ENCODE measurements at regions not wholly inside any gene's neighbourhood (a gene's known extent, or its start where the extent isn't known, plus 50 kb on each side); places are given as distances from the start of the nearest gene placed in this dataset.
"Not testable (repeated sequence)": the region's sequence is repeated elsewhere in the genome, so short reads cannot be mapped to it uniquely, and the experiment has no call there.

DNA sequence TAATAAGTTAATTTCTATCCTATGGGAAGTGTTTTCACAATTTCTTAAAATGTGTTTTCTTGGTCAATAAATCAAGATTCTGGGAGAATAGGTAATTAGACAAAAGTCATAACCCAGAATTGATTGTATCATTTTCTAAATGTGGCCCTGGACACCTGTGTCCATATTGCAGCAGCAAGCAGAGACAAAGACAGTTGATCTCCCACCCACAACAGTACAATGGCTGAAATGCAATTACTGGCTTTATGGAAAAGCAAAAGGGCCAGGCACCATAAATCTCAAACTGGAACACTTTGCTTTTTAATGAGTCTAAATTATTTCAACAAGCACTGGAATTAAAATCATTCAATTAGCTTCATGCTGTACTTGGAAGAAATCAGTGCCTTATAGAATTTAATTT is 157.2 kb downstream of the ESM1 start:
- in situ Hi-C loops (cut with MboI; ENCODE audit: low sequenced_read_pairs), result no loop called here

DNA sequence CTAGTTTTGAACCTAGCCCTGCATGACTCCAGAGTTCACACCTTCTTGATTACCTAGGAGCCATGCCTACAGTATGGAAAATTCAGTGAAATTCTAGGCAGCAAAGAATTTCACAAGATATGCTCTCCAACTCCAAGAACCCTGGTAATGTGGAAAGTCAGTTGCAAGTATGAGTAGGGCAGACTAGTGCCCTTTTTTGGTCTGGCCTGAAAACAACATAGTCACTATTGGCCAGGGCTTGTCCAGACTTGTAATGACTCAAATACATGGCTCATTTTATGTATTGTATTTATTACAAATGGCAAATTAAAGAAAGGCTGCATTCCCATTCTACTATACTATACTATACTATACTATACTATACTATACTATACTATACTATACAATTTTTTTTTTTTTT is 160.4 kb downstream of the ESM1 start:
- in situ Hi-C loops (cut with MboI; ENCODE audit: low sequenced_read_pairs), result no loop called here

DNA sequence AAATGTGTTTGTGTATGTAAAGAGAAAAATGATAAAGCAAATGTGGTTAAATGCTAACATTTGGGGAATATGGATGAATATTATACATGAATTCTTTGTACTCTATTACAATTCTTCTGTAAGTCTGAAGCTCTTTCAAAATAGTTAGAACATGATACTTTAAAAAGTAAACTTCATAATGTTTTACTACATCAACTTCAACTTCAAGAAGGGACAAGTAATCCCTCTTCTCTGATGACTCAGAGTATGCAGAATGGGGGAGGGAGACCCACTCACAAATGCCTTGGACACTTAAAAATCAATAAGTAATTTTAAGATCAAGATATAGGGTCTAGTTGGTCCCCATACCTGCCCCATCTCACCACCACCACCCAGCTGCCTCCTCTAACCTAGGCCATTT is 162.4 kb downstream of the ESM1 start:
- in situ Hi-C loops (cut with MboI; ENCODE audit: low sequenced_read_pairs), result no loop called here

DNA sequence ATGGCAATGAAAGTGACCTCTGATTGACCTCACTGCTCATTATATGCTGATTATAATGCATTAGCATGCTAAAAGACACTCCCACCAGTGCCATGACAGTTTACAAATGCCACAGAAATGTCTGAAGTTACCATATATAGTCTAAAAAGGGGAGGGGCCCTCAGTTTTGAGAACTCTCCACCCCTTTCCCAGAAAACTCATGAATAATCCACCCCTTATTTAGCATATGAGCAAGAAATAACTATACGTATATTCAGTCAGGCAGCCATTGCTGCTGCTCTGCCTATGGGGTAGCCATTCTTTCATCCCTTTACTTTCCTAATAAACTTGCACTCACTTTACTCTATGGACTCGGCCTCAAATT is 163.1 kb downstream of the ESM1 start:
- in situ Hi-C loops (cut with MboI; ENCODE audit: low sequenced_read_pairs), result no loop called here

DNA sequence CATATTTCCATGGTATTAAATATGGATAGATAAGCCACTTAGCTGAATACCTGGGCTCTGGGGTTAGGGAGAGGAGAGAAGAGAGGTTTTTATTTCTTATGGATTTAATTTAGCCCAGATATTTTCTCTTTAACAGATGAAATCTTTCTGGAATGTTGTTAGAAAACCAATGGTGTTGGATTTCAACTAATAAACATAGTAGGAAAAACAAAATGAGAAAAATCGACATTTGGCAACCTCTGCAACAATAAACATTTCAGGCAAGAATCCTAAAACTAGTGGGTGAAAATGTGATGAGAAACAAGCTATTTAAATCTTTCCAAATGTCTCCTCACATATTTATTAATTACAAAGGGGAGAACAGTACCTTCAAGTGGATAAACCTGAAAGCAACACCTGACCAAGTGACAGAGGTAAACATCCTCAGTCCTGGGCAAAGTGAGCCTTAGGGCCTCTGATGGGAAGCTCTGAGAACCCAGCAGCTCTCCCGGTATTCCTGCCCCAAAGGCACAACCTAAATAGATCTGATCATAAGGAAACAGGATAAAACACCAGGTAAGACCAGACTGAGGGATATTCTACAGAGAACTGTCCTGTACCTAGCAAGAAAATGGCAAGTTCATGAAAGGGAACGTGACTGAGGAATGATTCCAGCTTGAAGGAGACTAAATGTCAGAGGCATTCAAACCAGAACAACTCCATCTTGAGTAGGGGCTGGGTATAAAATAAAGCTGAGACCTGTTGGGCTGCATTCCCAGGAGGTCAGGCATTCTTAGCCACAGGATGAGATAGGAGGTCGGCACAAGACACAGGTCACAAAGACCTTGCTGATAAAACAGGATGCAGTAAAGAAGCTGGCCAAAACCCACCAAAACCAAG is 163.7 kb downstream of the ESM1 start:
- in situ Hi-C loops (cut with MboI; ENCODE audit: low sequenced_read_pairs), result no loop called here

DNA sequence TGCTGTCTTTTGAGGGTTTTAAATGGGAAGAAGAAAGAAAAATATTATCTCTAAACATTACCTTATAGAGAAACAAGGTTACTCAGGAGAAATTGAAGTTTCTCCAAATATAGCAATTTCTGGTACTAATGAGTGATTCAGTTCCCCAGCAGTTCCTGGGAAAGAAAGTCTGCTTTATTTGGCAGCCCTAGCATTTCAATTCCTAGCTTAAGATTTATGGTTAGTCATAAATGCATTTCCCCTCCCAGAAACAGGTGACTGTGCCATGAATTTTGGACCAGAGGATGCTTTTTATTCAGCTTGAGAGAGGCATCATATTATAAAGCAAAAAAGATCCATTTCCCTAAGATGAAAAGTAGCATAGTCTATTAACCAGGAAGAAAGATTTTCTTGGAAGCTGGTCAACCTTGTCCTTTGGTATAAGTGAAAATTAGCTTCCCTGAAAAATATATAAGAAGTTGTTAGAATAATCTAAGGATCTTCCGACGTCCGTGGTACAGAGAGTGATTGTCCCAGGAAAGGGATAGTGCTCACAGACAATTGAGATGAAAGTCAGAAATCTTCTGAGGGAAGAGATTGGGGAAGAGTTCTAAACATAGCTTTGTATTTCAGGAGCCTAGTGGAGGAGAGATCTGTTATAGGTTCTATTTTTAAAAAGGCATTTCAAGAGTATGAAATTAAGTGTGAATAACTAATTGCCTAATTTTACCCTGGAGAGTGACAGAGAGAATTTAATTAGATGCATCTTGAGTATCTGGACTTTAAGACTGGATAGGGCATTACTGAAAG is 164.9 kb downstream of the ESM1 start:
- in situ Hi-C loops (cut with MboI; ENCODE audit: low sequenced_read_pairs), result no loop called here

DNA sequence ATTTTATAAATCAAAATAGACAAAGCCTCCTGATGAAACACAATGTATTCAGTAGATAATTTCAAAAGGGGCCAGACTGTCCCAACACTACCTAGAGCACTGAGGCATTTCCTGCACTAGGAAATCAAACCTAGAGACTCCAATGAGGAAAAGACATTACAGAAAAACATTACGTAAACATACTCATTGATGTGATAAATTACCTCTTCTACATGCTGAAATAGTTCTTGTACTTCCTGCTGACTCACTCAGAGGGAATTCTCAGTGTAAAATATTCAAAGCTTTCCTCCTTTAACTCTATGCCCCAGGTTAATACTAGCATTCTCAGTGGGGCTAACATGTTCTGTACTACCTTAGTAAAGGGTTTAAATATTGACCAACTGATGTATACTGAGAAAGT is 178.0 kb downstream of the ESM1 start:
- in situ Hi-C loops (cut with MboI; ENCODE audit: low sequenced_read_pairs), result no loop called here

DNA sequence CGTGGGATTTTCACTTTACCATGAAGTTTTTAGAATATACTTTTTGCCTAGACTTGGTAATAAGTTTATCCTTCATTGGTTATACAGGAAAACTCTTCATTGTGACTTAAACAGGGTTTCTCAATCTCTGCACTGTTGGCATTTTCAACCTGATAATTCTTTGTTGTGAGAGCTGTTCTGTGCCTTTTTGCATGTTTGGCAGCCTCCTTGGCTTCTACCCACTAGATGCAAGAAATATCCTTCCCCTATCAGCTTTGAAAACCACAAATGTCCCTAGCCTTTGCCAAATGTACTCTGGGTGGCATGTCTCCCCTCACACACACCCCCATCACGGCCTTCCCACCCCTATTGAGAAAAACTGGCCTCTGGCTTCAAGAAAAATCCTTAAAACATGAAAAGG is 180.9 kb downstream of the ESM1 start:
- in situ Hi-C loops (cut with MboI; ENCODE audit: low sequenced_read_pairs), result no loop called here

DNA sequence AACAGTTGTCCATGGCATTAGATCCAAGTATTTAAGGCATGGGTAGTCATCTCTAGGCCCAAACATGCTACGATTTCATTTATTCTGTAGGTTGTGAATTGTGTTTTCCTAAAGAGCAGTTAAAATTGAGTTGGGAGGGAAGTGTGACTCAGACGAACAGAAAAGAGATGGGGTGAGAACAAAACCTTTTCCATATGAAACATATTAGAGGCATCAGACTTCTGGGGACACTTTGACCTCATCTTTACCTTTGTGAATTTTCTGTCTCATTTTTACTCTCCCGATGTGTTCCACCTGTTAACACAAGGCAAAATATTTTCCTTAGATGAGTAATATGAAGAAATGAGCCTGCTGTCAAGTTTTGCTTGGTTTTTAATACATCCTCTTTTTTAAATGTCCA is 181.3 kb downstream of the ESM1 start:
- in situ Hi-C loops (cut with MboI; ENCODE audit: low sequenced_read_pairs), result no loop called here

DNA sequence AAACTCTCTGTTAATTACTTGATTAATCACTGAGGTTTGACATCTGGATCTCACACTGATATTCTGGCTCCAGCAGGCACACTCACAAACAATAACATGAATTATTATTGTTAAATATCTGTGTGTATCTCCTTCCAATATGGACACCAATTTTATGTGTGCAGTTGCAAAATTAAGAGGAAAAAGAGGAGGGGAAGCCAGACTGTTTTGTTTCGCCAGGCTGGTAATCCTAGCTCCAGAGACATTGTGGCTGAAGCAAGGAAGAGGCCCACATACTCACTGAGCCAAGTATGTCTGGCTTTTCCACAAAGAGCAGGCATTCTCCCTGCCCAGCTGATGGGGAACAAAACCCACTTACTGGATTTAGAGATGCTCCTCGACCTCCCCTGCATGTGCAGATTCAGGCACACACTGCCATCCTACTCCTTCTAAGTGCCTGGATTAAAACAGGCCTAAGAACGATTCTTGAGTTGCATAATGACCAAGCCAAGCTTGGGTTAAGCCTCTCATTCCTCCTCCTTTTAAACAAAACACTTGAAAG is 181.9 kb downstream of the ESM1 start:
- in situ Hi-C loops (cut with MboI; ENCODE audit: low sequenced_read_pairs), result no loop called here

DNA sequence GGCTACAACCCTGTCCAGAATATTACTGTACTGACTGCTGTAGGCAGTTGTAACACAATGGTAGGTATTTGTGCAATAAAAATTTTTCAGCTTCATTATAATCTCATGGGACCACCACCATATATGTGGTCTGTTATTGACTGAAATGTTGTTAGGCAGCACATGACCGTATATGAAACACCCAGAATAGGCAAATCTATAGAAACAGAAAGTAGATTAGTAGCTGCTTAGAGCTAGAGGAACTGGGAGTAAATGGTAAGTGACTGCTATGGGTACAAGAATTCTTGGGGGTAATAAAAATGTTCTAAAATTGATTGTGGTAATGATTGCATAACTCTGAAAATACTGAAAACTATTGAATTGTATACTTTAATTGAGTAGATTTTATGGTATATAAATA is 185.7 kb downstream of the ESM1 start:
- in situ Hi-C loops (cut with MboI; ENCODE audit: low sequenced_read_pairs), result no loop called here

DNA sequence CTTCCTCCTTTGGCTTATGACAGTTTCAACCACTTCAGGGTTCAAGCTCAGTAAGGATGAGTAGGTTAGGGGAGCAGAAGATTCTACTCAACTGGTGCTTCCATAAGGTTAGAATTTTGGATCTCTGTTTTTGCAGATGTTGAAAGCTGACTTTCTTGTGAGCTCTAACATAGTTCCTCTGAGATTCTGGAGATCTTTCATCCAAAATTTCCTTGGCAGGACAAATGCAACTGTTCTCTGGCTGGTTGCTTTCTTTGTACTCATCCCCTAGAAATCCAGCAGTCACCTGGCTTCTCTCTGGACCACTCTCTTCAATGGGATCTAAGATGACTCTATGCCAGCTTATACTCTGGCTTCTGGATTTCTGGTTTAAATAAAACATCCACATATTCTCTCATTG is 189.6 kb downstream of the ESM1 start:
- in situ Hi-C loops (cut with MboI; ENCODE audit: low sequenced_read_pairs), result no loop called here

DNA sequence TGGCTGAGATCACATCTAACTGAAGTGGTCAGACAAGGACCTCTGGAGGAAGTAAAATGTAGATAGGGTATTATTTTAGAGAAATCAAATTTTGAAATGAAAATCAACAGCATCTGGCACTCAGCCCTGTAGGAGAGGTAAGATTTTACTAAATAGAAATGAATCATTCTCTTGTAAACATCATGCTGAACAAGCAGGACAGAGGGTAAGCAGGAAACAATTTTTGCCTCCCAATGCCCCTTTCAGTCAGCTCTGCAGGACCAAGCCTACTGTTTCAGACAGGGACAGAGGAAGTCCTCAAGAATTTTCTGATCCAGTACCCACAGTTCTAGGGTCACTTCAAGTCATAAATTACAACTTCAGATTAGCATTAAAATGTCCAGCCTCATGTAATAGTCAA is 190.1 kb downstream of the ESM1 start:
- in situ Hi-C loops (cut with MboI; ENCODE audit: low sequenced_read_pairs), result no loop called here

DNA sequence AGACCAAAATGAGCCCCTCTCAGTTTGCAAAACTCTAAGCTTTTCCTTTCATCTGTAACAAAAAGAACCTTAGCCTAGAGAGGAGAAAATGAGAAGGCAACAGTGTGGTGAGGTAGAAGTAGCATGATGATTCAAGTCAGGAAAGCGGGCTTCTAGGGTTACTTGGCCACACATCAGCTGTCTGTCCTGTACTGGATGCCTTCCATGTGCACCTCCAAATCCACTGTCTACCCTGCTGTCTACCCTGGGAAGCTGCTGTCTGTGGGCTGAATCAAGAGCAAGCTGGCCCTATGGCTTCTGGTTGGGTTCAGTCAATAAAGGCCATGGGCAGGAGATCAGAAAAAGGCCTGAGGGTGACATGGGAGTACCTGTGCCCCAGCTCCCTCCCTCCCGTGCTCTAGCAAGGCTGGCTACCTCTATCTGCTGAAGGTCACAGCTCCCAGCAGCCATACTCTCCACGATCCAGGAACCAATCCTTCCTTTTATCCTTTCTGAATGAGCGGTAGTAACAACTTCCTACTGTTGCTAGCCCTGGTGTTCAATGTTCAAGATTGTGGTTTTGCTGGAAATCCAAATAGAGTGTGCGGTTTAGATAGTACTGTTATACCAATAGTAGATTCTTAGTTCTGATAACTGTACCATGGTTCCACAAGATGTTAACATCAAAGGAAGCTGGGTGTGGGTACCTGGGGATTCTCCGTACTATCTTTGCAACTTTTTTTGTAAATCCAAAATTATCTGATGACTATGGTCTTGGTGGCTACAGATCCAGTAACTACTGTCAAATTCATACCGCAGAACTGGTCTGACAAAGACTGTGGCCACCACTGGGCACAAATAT is 191.0 kb downstream of the ESM1 start:
- in situ Hi-C loops (cut with MboI; ENCODE audit: low sequenced_read_pairs), result no loop called here

DNA sequence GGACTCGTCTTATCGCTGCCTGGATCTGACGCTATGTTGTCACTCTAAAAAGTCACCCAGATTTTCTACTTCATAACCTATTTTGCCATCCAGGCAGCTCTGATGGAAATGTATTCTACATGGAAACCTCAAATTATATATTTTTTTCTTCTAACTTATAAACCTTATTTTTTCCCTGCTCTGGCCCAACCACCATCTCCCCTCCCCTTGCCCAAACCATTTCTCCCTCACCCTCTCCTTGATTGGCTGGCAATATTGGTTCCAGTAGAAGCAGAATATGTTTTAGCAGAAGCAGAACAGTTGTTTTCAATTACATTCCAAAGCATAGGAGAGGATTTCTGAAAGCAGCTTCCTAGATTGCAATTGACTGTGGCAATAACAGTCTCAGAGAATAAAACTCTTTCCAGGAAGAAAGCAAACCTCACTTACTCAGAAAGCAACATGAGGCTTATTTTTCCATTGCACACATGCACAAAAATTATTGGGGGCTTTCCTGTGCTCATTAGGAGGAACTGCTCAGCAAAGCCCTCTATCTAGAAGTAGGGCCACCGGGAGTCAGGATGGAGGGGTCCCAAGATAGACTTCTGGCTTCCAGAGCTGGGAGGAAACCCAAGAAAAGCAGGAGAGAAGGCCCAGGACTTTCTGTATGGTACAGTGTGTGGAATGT is 191.8 kb downstream of the ESM1 start:
- in situ Hi-C loops (cut with MboI; ENCODE audit: low sequenced_read_pairs), result no loop called here

DNA sequence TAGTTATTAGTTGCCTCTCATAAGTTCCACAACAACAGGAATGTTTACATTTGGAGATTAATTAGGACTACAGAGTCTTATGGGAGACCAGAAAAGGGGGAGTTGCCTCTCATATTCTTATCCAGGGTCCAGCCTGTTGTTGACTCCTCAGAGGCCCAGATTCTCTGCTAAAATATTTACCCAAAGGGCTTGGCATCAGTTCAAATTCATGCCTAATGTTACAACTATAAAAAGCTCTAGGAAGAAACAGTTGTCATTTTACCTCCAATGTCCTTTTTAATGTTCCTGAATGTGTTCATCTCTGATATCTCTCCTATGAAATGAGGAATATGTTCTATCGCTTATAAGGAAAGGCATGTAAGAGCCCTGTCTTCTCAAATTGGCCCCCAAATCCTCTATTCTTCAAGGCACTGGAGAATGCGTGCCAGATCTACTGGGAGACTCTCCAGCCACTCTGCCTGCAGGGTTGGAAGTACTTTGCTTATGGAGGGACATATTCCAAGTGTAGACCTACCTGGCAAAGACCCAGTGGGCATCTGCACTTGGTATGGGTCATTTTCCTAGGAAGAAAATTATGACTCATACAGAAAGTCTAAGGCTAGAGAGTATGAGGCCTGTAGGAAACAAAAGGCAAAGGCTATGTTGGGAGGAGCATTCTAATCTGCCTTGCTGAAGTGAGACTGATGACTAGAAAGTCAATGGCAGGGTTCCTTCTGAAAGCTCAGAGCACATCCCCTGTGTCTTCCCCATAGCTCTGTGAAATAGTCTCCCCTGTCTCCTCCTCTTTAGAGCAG is 192.6 kb downstream of the ESM1 start:
- in situ Hi-C loops (cut with MboI; ENCODE audit: low sequenced_read_pairs), result no loop called here

DNA sequence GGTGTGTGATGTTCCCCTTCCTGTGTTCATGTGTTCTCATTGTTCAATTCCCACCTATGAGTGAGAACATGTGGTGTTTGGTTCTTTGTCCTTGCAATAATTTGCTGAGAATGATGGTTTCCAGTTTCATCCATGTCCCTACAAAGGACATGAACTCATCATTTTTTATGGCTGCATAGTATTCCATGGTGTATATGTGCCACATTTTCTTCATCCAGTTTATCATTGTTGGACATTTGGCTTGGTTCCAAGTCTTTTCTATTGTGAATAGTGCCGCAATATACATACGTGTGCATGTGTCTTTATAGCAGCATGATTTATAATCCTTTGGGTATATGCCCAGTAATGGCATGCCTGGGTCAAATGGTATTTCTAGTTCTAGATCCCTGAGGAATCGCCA is 197.5 kb downstream of the ESM1 start:
- in situ Hi-C loops (cut with MboI; ENCODE audit: low sequenced_read_pairs), result not testable (repeated sequence)

DNA sequence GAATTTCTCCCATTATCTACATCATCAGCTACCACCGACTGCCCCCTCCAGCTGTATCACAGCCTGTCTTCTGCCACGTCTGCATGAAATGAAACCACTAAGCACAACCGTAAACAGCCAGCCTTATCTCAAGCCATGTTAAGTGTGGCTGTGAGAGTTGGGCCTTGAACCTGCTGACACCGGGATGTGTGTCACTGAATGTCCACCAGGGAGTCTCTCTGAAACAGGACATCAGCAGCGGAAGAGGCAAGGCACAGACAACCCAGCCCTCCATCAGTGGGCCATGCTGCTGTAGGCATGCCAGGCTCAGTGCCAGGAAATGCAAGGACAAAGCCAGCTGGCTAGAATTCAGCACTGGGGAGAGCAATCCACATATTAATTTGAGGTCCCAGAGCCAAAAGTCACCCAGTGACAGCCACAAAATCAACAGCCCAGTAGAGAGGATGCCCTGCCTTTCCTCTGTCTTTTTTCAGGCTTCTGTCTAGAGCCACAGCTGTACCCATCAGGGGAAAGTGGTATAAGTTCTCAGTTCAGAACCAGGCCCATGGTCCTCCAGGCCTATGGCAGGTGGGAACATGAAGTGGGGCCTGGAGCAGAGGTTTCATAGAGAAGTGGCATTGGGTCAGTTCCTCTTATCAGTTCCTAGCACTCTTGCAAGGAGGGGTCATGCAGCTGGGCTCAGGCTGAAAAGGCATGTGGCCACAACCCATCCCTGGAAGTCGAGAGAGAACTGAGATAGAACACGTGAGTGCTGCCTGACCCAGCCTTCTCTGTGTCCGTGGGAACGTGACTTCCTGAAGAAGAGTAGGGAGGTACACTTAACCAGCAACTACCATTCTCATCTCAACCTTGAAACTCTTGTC is 199.4 kb downstream of the ESM1 start:
- in situ Hi-C loops (cut with MboI; ENCODE audit: low sequenced_read_pairs), result no loop called here

DNA sequence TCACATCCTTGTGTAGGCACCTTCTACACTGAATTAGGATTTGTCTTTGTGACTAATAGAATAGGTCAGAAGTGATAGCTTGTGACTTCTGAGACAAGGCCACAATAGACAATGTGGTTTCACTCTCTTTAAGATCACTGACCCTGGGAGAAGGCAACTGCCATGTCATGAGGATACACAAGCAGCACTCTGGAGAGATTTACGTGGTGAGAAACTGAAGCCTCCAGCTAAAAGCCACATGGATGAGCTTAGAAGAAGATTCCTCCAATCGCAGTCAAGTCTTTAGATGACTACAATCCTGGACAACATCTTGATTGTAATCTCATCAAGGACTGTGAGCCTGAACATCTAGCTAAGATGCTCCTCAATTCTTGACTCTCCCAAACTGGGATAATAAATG is 206.6 kb downstream of the ESM1 start:
- in situ Hi-C loops (cut with MboI; ENCODE audit: low sequenced_read_pairs), result no loop called here

Measured in HL-60/S4 treated with retinoic acid at 250 ng/mL for 4 days and 3 days (cell line).